Peyer's patch (tissue), 4 donors: ENCODE measurements at regions not wholly inside any gene's neighbourhood (a gene's known extent, or its start where the extent isn't known, plus 50 kb on each side); places are given as distances from the start of the nearest gene placed in this dataset.

Experiments used
- CTCF ChIP-seq, 6 experiments: fragments of 450-650 bp in 4 of 6; fragments of 200-600 bp in 2 of 6; sonication (generic) in 1 of 6; IDR thresholded peaks; one replicate each; pipeline ENCODE4 v1.5.1; 2017 to 2019; ENCODE audit warnings: antibody characterized with exemption in 6 of 6, mild to moderate bottlenecking in 3 of 6, moderate library complexity in 1 of 6
- POLR2A ChIP-seq, 2 donors: fragments of 450-650 bp; IDR thresholded peaks; one replicate each; pipeline ENCODE4 v1.5.1; 2017; ENCODE audit warnings: antibody characterized with exemption in 2 of 2, mild to moderate bottlenecking in 2 of 2, moderate library complexity in 2 of 2

GRCh38 chr2:210863283-210863682 lies 306.9 kb downstream of the CPS1 start:
- TF ChIP-seq CTCF (IDR thresholded peaks at IDR 0.05), result no peak
- TF ChIP-seq POLR2A (IDR thresholded peaks at IDR 0.05), result no peak
